Caki2 (cell line): ENCODE measurements at regions not wholly inside any gene's neighbourhood (a gene's known extent, or its start where the extent isn't known, plus 50 kb on each side); places are given as distances from the start of the nearest gene placed in this dataset.
"Not testable (repeated sequence)": the region's sequence is repeated elsewhere in the genome, so short reads cannot be mapped to it uniquely, and the experiment has no call there.

ENCODE experiments used
- DNase-seq: peaks from one replicate; pipeline ENCODE4 v3.0.0-alpha.2; 2015; ENCODE audit warnings: low read depth
- in situ Hi-C: cut with HindIII; loops from 2 replicates; pipeline ENCODE4 v1.10.0; 2016; ENCODE audit warnings: low sequenced_read_pairs, low pct_unique_long_range_greater_than_20kb, mixed read lengths

DNA sequence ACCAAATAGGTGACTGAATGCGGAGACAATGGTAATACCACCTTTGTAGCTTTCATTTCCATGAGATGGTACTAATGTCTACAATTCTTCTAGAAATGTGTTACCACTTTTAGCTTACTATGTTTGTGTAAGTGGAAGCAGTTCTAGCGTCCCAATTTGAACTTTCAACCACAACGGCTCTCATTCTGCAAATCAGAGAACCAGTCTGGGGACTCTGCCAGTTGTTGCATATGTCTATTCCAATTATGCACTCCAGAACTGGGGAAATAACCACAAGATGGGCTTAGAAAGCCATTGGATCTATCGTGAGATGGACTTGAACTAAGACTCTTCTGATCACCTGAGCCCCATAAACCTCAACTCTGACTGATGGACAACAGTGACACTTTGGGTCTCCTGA, 862.3 kb downstream of the SLITRK1 start:
- in situ Hi-C loops: no loop called here
- no peak for DNase-seq

GRCh38 chr13:83009987-83010386, 872.3 kb downstream of the SLITRK1 start:
- in situ Hi-C loops: no loop called here
- DNase-seq: no peak

DNA sequence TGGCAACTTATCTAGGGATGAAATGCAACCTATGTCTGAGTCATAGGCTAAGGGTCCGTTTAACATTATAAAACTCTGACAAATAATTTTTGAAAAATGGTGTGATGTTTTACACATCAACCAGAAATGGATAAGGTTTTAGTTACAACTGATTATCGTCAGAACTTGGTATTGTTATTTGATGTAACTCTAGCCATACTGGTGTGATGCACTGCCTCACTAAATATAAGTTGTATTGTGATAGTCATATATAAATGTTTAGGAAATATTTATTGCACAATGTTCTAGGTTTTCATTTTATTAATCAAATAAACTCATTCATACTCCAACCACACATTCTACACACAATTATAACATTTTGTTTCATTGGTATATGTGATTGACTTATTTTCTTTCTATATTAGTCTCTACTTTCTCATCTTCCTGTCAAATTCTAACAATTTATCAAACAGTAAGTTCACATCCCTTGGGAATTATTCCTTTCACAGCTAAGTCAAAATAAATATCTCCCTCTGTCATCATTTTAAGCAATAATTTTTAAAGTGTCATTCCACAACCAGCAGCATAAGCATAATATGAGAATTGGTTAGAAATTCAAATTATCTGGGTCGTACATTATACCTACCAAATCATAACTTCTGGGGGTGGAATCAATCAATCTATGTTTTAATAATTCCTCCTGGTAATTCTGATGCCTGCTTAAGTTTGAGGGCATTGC, 873.9 kb downstream of the SLITRK1 start:
- in situ Hi-C loops: no loop called here
- DNase-seq: no peak

- in situ Hi-C loops: no loop called here
- no peak for DNase-seq
Observed at GRCh38 chr13:83007226-83007625, 875.0 kb downstream of the SLITRK1 start.

GRCh38 chr13:83003185-83003584, 879.1 kb downstream of the SLITRK1 start:
- no peak for DNase-seq
- in situ Hi-C loops: no loop called here

DNA sequence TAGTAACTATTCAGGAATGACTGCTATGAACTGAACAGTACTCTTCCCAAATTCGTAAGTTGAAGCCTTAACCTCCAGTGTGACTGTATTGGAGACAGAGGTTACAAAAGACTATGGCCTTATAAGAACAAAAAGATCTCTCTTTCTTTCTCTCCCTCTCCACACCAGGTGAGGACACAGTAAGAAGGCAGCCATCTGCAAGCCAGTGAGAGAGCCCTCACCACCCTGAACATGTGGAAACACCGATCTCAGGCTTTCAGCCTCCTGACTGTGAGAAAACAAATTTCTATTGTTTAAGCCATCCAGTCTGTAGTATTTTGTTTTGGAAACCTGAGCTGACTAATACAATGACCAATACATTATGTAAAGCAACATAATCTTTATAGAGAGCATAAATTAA, 888.9 kb downstream of the SLITRK1 start:
- DNase-seq: no peak
- in situ Hi-C loops: no loop called here

GRCh38 chr13:82976499-82976898, 905.8 kb downstream of the SLITRK1 start:
- DNase-seq: no peak
- in situ Hi-C loops: no loop called here

DNA sequence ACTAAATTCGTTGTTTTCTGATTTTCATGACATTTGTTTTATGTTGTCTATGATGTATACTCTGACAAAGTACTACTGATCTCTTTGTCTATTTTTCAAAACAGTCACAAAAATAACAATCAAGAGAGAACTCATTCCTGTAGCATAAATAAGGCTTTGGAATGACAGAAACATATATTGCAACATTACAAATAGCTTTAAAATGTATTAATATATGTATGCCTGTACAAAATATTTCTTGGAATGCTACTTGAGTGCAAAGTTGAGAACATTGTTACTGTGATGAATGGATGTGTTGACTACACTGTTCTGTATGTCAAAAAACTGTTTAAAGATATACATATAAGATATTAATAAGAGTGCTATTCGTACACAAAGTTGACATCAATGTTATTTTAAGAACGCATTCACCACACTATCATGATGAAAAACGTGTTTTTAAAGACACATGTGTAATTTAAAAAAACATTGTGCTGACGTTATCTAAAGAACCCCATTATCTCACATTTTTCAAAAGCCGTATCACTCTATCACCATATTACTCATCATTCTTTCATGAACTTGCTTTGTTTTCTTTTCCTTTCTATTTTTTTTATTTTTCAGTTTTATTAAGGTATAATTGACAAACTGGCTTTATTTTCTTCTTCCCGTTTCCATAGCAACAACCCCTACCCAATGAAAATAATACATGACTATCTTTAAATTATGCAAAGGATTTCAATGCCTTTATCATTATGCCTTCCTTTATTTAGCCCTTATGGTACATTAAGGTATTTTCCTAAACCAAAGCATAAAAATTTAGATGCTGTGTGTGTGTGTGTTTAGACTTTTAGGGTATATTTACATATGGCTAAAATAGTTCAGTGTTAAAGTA, 918.8 kb downstream of the SLITRK1 start:
- peak; percentile 34 for DNase-seq
- in situ Hi-C loops: no loop called here

DNA sequence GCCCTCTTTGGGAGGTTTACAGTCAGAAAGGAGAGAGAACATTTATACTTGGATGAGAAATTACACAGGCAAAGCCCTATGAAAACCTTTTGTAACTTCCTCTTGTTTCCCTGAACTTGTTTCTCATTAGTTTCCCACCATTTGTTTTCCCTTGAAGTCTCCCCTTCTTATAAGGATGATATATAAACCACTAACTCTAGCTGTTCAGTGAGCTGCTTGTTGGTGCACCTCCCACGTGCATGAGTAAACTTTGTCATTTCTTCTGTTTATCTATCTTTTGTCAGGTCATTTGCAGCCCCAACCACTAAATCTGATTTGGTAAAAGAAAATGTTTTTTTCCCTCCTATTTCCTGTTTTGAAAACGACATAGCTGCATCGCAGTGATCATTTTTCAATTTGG, 919.9 kb downstream of the SLITRK1 start:
- in situ Hi-C loops: no loop called here

GRCh38 chr13:82961757-82962156, 920.5 kb downstream of the SLITRK1 start:
- in situ Hi-C loops: no loop called here
- DNase-seq: no peak

More for the DNA sequence above, 919.9 kb downstream of the SLITRK1 start:
- peak; percentile 29 for DNase-seq

DNA sequence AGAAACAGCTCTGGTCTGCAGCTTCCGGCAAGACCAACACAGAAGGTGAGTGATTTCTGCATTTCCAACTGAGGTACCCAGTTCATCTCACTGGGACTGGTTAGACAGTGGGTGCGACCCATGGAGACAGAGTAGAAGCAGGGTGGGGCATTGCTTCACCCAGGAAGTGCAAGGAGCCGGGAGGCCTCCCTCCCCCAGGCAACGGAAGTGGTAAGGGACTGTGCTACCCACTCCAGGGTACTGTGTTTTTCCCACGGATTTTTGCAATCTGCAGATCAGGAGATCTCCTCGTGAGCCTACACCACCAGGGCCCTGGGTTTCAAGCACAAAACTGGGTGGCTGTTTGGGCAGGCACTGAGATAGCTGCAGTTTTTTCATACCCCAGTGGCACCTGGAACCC, 929.9 kb downstream of the SLITRK1 start:
- in situ Hi-C loops, DNase-seq: not testable (repeated sequence)

DNA sequence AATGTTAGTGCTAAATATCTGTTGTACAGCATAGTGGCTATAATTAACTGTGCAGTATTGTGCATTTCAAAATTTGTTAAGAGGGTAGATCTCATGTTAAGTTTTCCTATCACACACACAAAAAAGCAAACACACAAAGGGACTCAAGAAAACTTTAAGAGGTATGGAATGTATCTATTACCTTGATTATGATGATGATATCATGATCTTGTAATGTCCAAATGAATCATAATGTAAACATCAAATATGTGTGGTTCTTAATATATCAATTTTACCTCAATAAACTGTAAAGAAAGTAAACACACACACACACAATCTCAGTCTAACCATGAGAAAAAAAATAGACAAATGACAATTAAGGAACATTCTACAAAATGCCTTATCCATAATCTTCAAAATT, 934.6 kb downstream of the SLITRK1 start:
- in situ Hi-C loops: no loop called here
- no peak for DNase-seq

DNA sequence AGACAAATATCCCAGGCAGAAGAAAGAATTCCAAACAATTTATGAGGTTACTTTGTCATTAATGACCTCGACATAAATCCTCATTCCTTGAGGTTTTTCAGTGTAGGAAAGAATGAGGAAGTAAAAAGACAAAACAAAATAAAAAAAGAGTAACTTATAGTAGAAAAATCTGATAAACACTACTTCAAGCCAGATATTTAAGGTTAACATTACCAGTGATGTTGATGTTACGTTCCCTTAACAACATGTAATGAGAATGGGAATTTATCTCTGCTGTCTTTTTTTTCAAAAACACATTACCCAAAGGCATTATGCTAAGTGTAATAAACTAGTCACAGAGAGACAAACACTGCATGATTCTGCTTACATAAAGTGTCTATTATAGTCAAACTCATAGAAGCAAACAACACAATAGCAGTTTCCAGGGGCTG, 935.1 kb downstream of the SLITRK1 start:
- DNase-seq: peak; percentile 77
- in situ Hi-C loops: no loop called here

DNA sequence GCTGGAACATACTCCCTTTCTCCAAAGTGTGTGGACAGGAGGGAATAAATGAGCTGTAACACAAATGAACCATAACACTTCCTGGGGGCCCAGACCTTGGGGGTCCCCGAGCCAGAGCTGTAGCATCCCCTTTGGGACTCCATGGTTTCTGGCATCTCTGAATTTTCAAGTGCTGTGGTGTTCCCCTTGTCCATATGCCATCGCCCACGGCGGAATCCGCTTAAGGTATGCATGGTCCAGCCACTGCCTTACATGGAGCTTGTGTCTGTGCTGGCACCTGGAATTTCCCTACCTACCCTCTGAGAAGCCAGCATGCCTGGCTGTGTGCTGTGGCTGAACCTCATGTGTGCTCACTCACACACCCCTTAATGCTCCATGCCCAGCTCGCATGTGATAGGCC, 943.6 kb downstream of the SLITRK1 start:
- DNase-seq: no peak
- in situ Hi-C loops: no loop called here

DNA sequence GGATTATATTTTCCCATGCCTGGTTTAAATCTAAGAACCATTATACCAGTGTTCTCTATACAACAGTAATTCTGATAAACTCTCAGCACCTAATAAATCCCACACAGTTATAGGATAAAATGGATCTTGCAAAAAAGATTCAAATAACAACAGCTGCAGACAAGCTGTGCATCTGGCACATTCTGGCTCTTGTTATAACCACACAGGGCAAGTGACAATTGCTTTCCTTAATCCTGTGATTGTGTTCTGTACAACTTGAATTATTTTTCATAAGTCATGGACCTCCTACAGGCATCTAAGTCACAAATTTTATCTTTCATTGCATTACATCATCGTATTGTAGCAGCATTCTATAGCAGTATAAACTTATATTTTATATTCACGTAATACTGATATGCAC, 948.3 kb downstream of the SLITRK1 start:
- no peak for DNase-seq
- in situ Hi-C loops: no loop called here

DNA sequence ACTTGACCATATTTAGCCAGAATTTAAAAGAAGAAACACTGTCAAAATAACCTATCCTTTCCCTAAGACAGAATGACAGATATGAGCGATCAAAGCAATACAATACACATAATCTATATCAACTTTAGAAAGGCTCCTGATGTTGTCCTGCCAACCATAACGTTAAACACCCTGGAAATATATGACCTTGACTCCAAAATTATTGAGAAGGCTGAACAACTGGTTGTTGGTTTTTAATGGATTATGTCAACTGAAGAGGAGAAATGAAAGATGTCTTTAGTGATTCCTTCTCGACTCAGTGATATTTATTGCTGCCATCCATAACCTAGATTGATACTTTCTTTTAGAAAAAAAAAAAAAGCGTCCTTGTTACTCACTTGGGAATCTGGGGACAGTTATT, 957.2 kb downstream of the SLITRK1 start:
- in situ Hi-C loops: no loop called here
- DNase-seq: no peak

DNA sequence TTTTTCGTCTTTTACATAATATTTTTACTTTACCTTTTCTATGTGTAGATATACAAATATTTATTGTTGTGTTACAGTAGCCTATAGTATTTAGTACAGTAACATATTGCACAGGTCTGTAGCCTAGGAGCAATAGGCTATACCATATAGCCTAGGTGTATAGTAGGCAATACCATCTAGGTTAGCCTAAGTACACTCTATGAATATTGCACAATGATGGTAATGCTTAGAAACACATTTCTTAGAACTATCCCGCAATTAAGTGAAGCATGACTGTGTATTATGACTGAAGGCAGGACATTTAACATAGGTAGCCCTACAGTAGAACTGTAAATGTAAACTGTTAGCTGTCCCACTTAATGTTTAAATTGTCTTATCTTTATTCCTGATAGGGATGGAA, 964.3 kb downstream of the SLITRK1 start:
- in situ Hi-C loops: no loop called here
- no peak for DNase-seq

GRCh38 chr13:82912564-82912963, 969.7 kb downstream of the SLITRK1 start:
- DNase-seq: no peak
- in situ Hi-C loops: no loop called here

GRCh38 chr13:82905071-82905470, 977.2 kb downstream of the SLITRK1 start:
- in situ Hi-C loops: no loop called here
- no peak for DNase-seq

- in situ Hi-C loops: no loop called here
- no peak for DNase-seq
Observed at GRCh38 chr13:82900453-82900852, 981.8 kb downstream of the SLITRK1 start.
